Activated CD4-positive, alpha-beta T cell treated with anti-CD3 and anti-CD28 coated beads for 36 hours (primary cell): ENCODE measurements at regions not wholly inside any gene's neighbourhood (a gene's known extent, or its start where the extent isn't known, plus 50 kb on each side); places are given as distances from the start of the nearest gene placed in this dataset.
A peak's percentile ranks its signal among the peaks of the same experiment; 100 is the strongest.
"Not testable (repeated sequence)": the region's sequence is repeated elsewhere in the genome, so short reads cannot be mapped to it uniquely, and the experiment has no call there.

ENCODE experiments used
- ATAC-seq: fragments of 200-7000 bp; cut with Tn5 transposase; one replicate; pipeline ENCODE4 v1.10.0; 2021; ENCODE audit warnings: mild to moderate bottlenecking, moderate library complexity
- CTCF ChIA-PET: fragments of 350-600 bp; sonication (Branson Sonifier 250); formaldehyde crosslinking; loops from one replicate; lab custom pipeline; 2021; ENCODE audit warnings: antibody characterized with exemption; lab: Charles Lee
- POLR2A ChIA-PET: fragments of 350-600 bp; sonication (Branson Sonifier 250); formaldehyde crosslinking; loops from one replicate; lab custom pipeline; 2021; ENCODE audit warnings: antibody characterized with exemption, inconsistent platforms; lab: Charles Lee
- DNase-seq: peaks from one replicate; pipeline ENCODE4 v3.0.0-alpha.2; 2020
- H3K27ac Mint-ChIP-seq: one replicate; pipeline ENCODE4 v1.8.0; 2021; ENCODE audit warnings: mixed read lengths
- H3K27me3 Mint-ChIP-seq: one replicate; pipeline ENCODE4 v1.8.0; 2021; ENCODE audit warnings: mixed read lengths
- H3K36me3 Mint-ChIP-seq: one replicate; pipeline ENCODE4 v1.8.0; 2021; ENCODE audit warnings: low read depth, mixed read lengths
- H3K4me1 Mint-ChIP-seq: one replicate; pipeline ENCODE4 v1.8.0; 2021; ENCODE audit warnings: mixed read lengths
- H3K4me3 Mint-ChIP-seq: one replicate; pipeline ENCODE4 v1.8.0; 2021; ENCODE audit warnings: mild to moderate bottlenecking, moderate library complexity, mixed read lengths
- H3K9me3 Mint-ChIP-seq: one replicate; pipeline ENCODE4 v1.8.0; 2021; ENCODE audit warnings: low read depth, mixed read lengths
- intact Hi-C, 2 experiments: fragments of 100-400 bp; cut with DNase I in 1 of 2; cut with micrococcal nuclease in 1 of 2; formaldehyde crosslinking; loops; one replicate each; pipeline versions ENCODE4 v1.14.2 to v1.15.1; 2022 to 2024; cut with DNase I, micrococcal nuclease

- Mint-ChIP-seq H3K27ac (no peak overlapping the region), H3K36me3 (no peaks in the 10 kb centered on the region), H3K4me1 (no peaks in the 10 kb centered on the region), H3K9me3 (no peaks in the 10 kb centered on the region), H3K4me3 (no peak overlapping the region), H3K27me3 (peaks cover 2% of the 10 kb centered on the region)
- DNase-seq (no peak), ATAC-seq (no peak)
- ChIA-PET POLR2A (no interaction called here), CTCF (interaction anchor here (0.7 kb wide), 1 partner anchor 532 kb away, joined by 3 read pairs; no protein-coding TSS in a partner anchor)
- intact Hi-C loops = no loop called here
Measured at GRCh38 chr7:3176112-3177000, 124.7 kb upstream of the SDK1 start.

GRCh38 chr7:3177271-3177670 is 123.8 kb upstream of the SDK1 start:
- no peak for ATAC-seq
- H3K4me1 Mint-ChIP-seq = no peaks in the 10 kb centered on the region
- H3K4me3 Mint-ChIP-seq = no peak overlapping the region
- DNase-seq = no peak
- no peak overlapping the region for H3K27ac Mint-ChIP-seq
- intact Hi-C loops = no loop called here
- H3K9me3 Mint-ChIP-seq = no peaks in the 10 kb centered on the region
- CTCF ChIA-PET = no interaction called here
- H3K27me3 Mint-ChIP-seq = peaks cover 2% of the 10 kb centered on the region
- POLR2A ChIA-PET = no interaction called here
- no peaks in the 10 kb centered on the region for H3K36me3 Mint-ChIP-seq

GRCh38 chr7:3179456-3179855 is 121.6 kb upstream of the SDK1 start:
- ATAC-seq = no peak

GRCh38 chr7:3180604-3181003 is 120.4 kb upstream of the SDK1 start:
- intact Hi-C loops = no loop called here
- Mint-ChIP-seq H3K36me3 (no peaks in the 10 kb centered on the region), H3K27ac (no peak overlapping the region), H3K9me3 (no peaks in the 10 kb centered on the region), H3K4me1 (no peaks in the 10 kb centered on the region), H3K4me3 (no peak overlapping the region), H3K27me3 (no peaks in the 10 kb centered on the region)
- no peak for DNase-seq
- POLR2A ChIA-PET = no interaction called here
- ATAC-seq = no peak
- CTCF ChIA-PET = no interaction called here

More at GRCh38 chr7:3179456-3179855, 121.6 kb upstream of the SDK1 start:
- H3K27ac Mint-ChIP-seq = no peak overlapping the region
- POLR2A ChIA-PET = no interaction called here
- H3K36me3 Mint-ChIP-seq = no peaks in the 10 kb centered on the region
- H3K9me3 Mint-ChIP-seq = no peaks in the 10 kb centered on the region
- no peaks in the 10 kb centered on the region for H3K27me3 Mint-ChIP-seq
- CTCF ChIA-PET = interaction anchor here (1.0 kb wide), 1 partner anchor 10 kb away, joined by 4 read pairs; no protein-coding TSS in a partner anchor
- H3K4me1 Mint-ChIP-seq = no peaks in the 10 kb centered on the region
- intact Hi-C loops = no loop called here
- no peak for DNase-seq
- H3K4me3 Mint-ChIP-seq = no peak overlapping the region

- CTCF ChIA-PET = interaction anchor here (0.7 kb wide), 1 partner anchor 15 kb away, joined by 3 read pairs; no protein-coding TSS in a partner anchor
- POLR2A ChIA-PET, H3K36me3 Mint-ChIP-seq: not testable (repeated sequence)
Measured at GRCh38 chr7:3182055-3182454, 119.0 kb upstream of the SDK1 start.

GRCh38 chr7:3187444-3188040 is 113.5 kb upstream of the SDK1 start:
- Mint-ChIP-seq H3K36me3 (no peaks in the 10 kb centered on the region), H3K4me3 (no peak overlapping the region), H3K27me3 (no peaks in the 10 kb centered on the region), H3K27ac (no peak overlapping the region), H3K4me1 (no peaks in the 10 kb centered on the region), H3K9me3 (no peaks in the 10 kb centered on the region)
- intact Hi-C loops = no loop called here
- no peak for DNase-seq
- no peak for ATAC-seq
- POLR2A ChIA-PET = no interaction called here
- CTCF ChIA-PET = no interaction called here

More at GRCh38 chr7:3182055-3182454, 119.0 kb upstream of the SDK1 start:
- ATAC-seq, H3K27ac Mint-ChIP-seq, intact Hi-C loops, H3K4me3 Mint-ChIP-seq, H3K27me3 Mint-ChIP-seq, DNase-seq, H3K9me3 Mint-ChIP-seq, H3K4me1 Mint-ChIP-seq: not testable (repeated sequence)

GRCh38 chr7:3188946-3189345 is 112.1 kb upstream of the SDK1 start:
- Mint-ChIP-seq H3K9me3 (no peaks in the 10 kb centered on the region), H3K4me1 (no peaks in the 10 kb centered on the region), H3K4me3 (no peak overlapping the region), H3K27ac (no peak overlapping the region), H3K36me3 (no peaks in the 10 kb centered on the region), H3K27me3 (no peaks in the 10 kb centered on the region)
- CTCF ChIA-PET = interaction anchor here (0.6 to 0.7 kb wide), 2 partner anchors 10 to 34 kb away, joined by 3 to 4 read pairs; no protein-coding TSS in a partner anchor
- POLR2A ChIA-PET = interaction anchor here (0.5 kb wide), 1 partner anchor 255 kb away, joined by 4 read pairs; no protein-coding TSS in a partner anchor
- intact Hi-C loops = no loop called here
- DNase-seq (no peak), ATAC-seq (no peak)

- intact Hi-C loops = no loop called here
- DNase-seq (no peak), ATAC-seq (no peak)
- H3K36me3 Mint-ChIP-seq = no peaks in the 10 kb centered on the region
- POLR2A ChIA-PET = no interaction called here
- peaks cover 4% of the 10 kb centered on the region for H3K9me3 Mint-ChIP-seq
- CTCF ChIA-PET = no interaction called here
- no peak overlapping the region for H3K27ac Mint-ChIP-seq
- no peaks in the 10 kb centered on the region for H3K4me1 Mint-ChIP-seq
- no peak overlapping the region for H3K4me3 Mint-ChIP-seq
- peaks cover 3% of the 10 kb centered on the region for H3K27me3 Mint-ChIP-seq
Measured at GRCh38 chr7:3191548-3191947, 109.5 kb upstream of the SDK1 start.

GRCh38 chr7:3192669-3193068 is 108.4 kb upstream of the SDK1 start:
- Mint-ChIP-seq H3K9me3 (peaks cover 4% of the 10 kb centered on the region), H3K36me3 (no peaks in the 10 kb centered on the region), H3K4me3 (no peak overlapping the region), H3K4me1 (no peaks in the 10 kb centered on the region), H3K27me3 (peaks cover 8% of the 10 kb centered on the region), H3K27ac (no peak overlapping the region)
- ChIA-PET CTCF (interaction anchor here (0.6 to 0.7 kb wide), 2 partner anchors 11 to 1893 kb away, joined by 3 to 4 read pairs; no protein-coding TSS in a partner anchor), POLR2A (no interaction called here)
- ATAC-seq (no peak), DNase-seq (no peak)
- intact Hi-C loops = no loop called here

GRCh38 chr7:3193379-3194120 is 107.5 kb upstream of the SDK1 start:
- H3K9me3 Mint-ChIP-seq = peaks cover 4% of the 10 kb centered on the region
- no peak overlapping the region for H3K4me3 Mint-ChIP-seq
- ChIA-PET CTCF (interaction anchor here (0.7 kb wide), 1 partner anchor 10 kb away, joined by 4 read pairs; no protein-coding TSS in a partner anchor), POLR2A (no interaction called here)
- DNase-seq (no peak), ATAC-seq (no peak)
- intact Hi-C loops = no loop called here
- H3K36me3 Mint-ChIP-seq = no peaks in the 10 kb centered on the region
- no peak overlapping the region for H3K27ac Mint-ChIP-seq
- H3K4me1 Mint-ChIP-seq = no peaks in the 10 kb centered on the region
- H3K27me3 Mint-ChIP-seq = peaks cover 8% of the 10 kb centered on the region

- POLR2A ChIA-PET = no interaction called here
- Mint-ChIP-seq H3K4me3 (no peak overlapping the region), H3K4me1 (no peaks in the 10 kb centered on the region), H3K36me3 (no peaks in the 10 kb centered on the region), H3K27me3 (peaks cover 8% of the 10 kb centered on the region), H3K9me3 (peaks cover 6% of the 10 kb centered on the region), H3K27ac (no peak overlapping the region)
- DNase-seq (peak; percentile 10), ATAC-seq (no peak)
- CTCF ChIA-PET = interaction anchor here (0.7 kb wide), 1 partner anchor 762 kb away, joined by 4 read pairs; no protein-coding TSS in a partner anchor
- intact Hi-C loops = no loop called here
Measured at GRCh38 chr7:3194501-3195141, 106.4 kb upstream of the SDK1 start.
